Panc1 (cell line): ENCODE measurements at regions not wholly inside any gene's neighbourhood (a gene's known extent, or its start where the extent isn't known, plus 50 kb on each side); places are given as distances from the start of the nearest gene placed in this dataset.

Source experiments
- ATAC-seq: fragments of 200-7000 bp; cut with Tn5 transposase; 2 replicates; pipeline ENCODE4 v1.9.1; 2020; ENCODE audit warnings: mild to moderate bottlenecking, moderate library complexity
- BruUV-seq: library from RNA; stranded (reverse); fragments of 400-500 nt; replicated peaks from 2 replicates; lab custom pipeline; 2021; lab: Mats Ljungman, UMichigan
- CTCF ChIA-PET: fragments of 300-600 bp; sonication (Branson Sonifier 250); formaldehyde crosslinking; loops from one replicate; lab custom pipeline; 2022; ENCODE audit warnings: antibody characterized with exemption; lab: Charles Lee
- POLR2A ChIA-PET: fragments of 300-600 bp; sonication (Branson Sonifier 250); formaldehyde crosslinking; loops from one replicate; lab custom pipeline; 2022; ENCODE audit warnings: antibody characterized with exemption; lab: Charles Lee
- DNase-seq: peaks from one replicate; pipeline ENCODE4 v3.0.0-alpha.2; 2010; ENCODE audit warnings: low read depth, low spot score
- H3K27ac ChIP-seq: 2 replicates; pipeline ENCODE4 v1.5.1; 2011; ENCODE audit warnings: mild to moderate bottlenecking, low read length, inconsistent platforms
- H3K27me3 ChIP-seq: fragments of 200-500 bp; sonication (Bioruptor generic); 2 replicates; pipeline ENCODE4 v1.6.0; 2014; ENCODE audit warnings: low read length, inconsistent platforms; ENCODE audit not compliant: control insufficient read depth, insufficient read depth
- H3K36me3 ChIP-seq: fragments of 200-500 bp; sonication (Bioruptor generic); 2 replicates; pipeline ENCODE4 v1.5.1; 2014; ENCODE audit warnings: inconsistent platforms, mild to moderate bottlenecking, low read length, moderate library complexity; ENCODE audit not compliant: control insufficient read depth, insufficient read depth
- H3K4me1 ChIP-seq: 2 replicates; pipeline ENCODE4 v1.5.1; 2011; ENCODE audit warnings: inconsistent platforms, mild to moderate bottlenecking, low read length, moderate library complexity; ENCODE audit not compliant: control insufficient read depth, insufficient read depth
- H3K4me3 ChIP-seq, 2 experiments: 2 replicates each; pipeline ENCODE4 v1.5.1; 2011 to 2012; ENCODE audit warnings: low read depth in 2 of 2, low read length in 2 of 2, mild to moderate bottlenecking in 2 of 2, inconsistent platforms in 1 of 2, moderate library complexity in 1 of 2
- H3K9me3 ChIP-seq: fragments of 200-500 bp; sonication (Bioruptor generic); 2 replicates; pipeline ENCODE4 v1.5.1; 2014; ENCODE audit warnings: low read depth, mild to moderate bottlenecking, inconsistent platforms, low read length, moderate library complexity; ENCODE audit not compliant: control insufficient read depth, insufficient read depth
- POLR2AphosphoS5 ChIP-seq: IDR thresholded peaks from 2 replicates; pipeline ENCODE4 v1.6.1; 2012; ENCODE audit warnings: mild to moderate bottlenecking, low read depth, low read length, moderate library complexity
- SIN3A ChIP-seq: IDR thresholded peaks from 2 replicates; pipeline ENCODE4 v1.6.1; 2012; ENCODE audit warnings: low read depth, mild to moderate bottlenecking, low read length, moderate library complexity, borderline replicate concordance; ENCODE audit not compliant: insufficient read depth
- TCF7L2 ChIP-seq: IDR thresholded peaks from 2 replicates; pipeline ENCODE4 v1.6.1; 2011; ENCODE audit warnings: mild to moderate bottlenecking, low read depth, low read length, inconsistent platforms
- in situ Hi-C: cut with HindIII; loops from 2 replicates; pipeline ENCODE4 v1.10.0; 2016; ENCODE audit warnings: low sequenced_read_pairs, low pct_unique_long_range_greater_than_20kb
- intact Hi-C: fragments of 100-400 bp; cut with micrococcal nuclease; formaldehyde crosslinking; loops from one replicate; pipeline ENCODE4 v1.10.0; 2022; ENCODE audit not compliant: unreplicated experiment
- TF ChIP-seq, protein P1 (sequence below), 2 experiments: IDR thresholded peaks; 2 replicates each; pipeline ENCODE4 v1.6.1; 2011 to 2012; ENCODE audit warnings: low read depth in 2 of 2, control low read depth in 1 of 2, low read length in 1 of 2, mild to moderate bottlenecking in 1 of 2, moderate library complexity in 1 of 2; ENCODE audit not compliant: insufficient read depth in 1 of 2
- TF ChIP-seq, protein P2 (sequence below): fragments of 450-650 bp; IDR thresholded peaks from 2 replicates; pipeline ENCODE4 v1.5.1; 2017; ENCODE audit warnings: mild to moderate bottlenecking

DNA sequence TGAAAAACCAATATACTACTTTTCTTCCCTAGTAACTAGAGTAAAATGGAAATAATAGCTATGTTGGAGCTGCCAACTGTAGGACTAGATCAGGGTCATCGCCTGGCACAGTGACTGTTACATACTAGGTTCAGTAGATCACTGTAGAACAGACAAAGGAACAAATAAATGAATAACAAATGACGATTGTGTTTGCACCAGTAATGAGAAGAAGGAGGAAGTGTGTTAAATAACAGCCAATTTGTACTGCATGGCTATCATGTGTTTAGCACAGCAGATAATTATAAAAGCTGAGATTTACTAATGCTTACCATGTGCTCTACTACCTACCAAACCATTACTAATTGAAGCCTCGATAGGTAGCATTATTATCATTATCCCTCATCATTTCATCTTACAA lies 85.3 kb upstream of the FXR1 start:
- ATAC-seq = no peak
- Histone ChIP-seq H3K4me1 (no peaks in the 10 kb centered on the region), H3K9me3 (no peaks in the 10 kb centered on the region), H3K4me3 (no peak overlapping the region), H3K27ac (no peak overlapping the region), H3K36me3 (no peaks in the 10 kb centered on the region), H3K27me3 (peaks cover 2% of the 10 kb centered on the region; the same call in 1 of the 2 replicates)
- in situ Hi-C loops = no loop called here
- POLR2A ChIA-PET = no interaction called here
- no peak for DNase-seq
- TF ChIP-seq, protein P1, sequence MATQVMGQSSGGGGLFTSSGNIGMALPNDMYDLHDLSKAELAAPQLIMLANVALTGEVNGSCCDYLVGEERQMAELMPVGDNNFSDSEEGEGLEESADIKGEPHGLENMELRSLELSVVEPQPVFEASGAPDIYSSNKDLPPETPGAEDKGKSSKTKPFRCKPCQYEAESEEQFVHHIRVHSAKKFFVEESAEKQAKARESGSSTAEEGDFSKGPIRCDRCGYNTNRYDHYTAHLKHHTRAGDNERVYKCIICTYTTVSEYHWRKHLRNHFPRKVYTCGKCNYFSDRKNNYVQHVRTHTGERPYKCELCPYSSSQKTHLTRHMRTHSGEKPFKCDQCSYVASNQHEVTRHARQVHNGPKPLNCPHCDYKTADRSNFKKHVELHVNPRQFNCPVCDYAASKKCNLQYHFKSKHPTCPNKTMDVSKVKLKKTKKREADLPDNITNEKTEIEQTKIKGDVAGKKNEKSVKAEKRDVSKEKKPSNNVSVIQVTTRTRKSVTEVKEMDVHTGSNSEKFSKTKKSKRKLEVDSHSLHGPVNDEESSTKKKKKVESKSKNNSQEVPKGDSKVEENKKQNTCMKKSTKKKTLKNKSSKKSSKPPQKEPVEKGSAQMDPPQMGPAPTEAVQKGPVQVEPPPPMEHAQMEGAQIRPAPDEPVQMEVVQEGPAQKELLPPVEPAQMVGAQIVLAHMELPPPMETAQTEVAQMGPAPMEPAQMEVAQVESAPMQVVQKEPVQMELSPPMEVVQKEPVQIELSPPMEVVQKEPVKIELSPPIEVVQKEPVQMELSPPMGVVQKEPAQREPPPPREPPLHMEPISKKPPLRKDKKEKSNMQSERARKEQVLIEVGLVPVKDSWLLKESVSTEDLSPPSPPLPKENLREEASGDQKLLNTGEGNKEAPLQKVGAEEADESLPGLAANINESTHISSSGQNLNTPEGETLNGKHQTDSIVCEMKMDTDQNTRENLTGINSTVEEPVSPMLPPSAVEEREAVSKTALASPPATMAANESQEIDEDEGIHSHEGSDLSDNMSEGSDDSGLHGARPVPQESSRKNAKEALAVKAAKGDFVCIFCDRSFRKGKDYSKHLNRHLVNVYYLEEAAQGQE (IDR thresholded peaks at IDR 0.05; ENCODE audit: insufficient read depth in 1 of 2, low read depth in 2 of 2, low read length in 1 of 2) = no peak
- TF ChIP-seq, protein P2, sequence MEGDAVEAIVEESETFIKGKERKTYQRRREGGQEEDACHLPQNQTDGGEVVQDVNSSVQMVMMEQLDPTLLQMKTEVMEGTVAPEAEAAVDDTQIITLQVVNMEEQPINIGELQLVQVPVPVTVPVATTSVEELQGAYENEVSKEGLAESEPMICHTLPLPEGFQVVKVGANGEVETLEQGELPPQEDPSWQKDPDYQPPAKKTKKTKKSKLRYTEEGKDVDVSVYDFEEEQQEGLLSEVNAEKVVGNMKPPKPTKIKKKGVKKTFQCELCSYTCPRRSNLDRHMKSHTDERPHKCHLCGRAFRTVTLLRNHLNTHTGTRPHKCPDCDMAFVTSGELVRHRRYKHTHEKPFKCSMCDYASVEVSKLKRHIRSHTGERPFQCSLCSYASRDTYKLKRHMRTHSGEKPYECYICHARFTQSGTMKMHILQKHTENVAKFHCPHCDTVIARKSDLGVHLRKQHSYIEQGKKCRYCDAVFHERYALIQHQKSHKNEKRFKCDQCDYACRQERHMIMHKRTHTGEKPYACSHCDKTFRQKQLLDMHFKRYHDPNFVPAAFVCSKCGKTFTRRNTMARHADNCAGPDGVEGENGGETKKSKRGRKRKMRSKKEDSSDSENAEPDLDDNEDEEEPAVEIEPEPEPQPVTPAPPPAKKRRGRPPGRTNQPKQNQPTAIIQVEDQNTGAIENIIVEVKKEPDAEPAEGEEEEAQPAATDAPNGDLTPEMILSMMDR = no peak
- TF ChIP-seq SIN3A = no peak
- no peak for TF ChIP-seq POLR2AphosphoS5
- no peak for TF ChIP-seq TCF7L2
- intact Hi-C loops = no loop called here
- no TSS peak for BruUV-seq
- CTCF ChIA-PET = interaction anchor here (0.7 kb wide), 1 partner anchor 1178 kb away, joined by 4 read pairs; no protein-coding TSS in a partner anchor

DNA sequence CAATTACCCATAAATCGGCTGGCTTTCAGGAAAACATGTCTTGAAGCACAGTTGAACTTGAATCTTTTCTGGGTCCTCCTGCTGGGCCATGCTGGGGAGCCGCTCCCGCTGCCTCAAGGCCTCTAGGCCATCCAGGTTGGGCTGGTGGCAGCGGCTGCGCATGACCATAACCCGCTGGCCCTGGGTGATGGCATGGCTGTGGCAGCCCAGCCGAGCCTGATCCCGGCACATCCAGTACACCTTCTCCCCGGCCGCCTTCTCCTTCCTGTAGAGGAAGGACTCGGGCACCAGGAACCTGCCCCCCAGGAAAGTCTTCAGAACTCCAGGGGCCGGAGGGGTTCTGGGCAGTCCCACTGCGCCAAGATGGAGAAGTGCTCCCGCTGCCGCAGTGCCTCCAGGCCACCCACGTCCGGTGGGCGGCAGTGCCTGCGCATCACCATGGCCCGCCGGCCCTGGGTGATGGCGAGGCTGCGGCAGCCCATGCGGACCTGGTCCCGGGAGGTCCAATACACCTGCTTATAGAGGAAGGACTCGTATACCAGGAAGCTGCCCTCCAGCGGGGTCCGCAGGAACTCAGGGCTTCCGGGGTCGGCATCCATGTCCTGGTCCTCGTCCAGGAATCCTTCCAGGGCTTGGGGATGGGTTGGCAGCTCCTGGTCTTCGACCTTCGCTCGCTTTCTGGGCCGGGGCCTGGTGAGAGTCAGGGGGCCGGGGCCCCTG lies 84.3 kb upstream of the FXR1 start:
- H3K36me3 ChIP-seq = no peaks in the 10 kb centered on the region
- peaks cover 4% of the 10 kb centered on the region for H3K27me3 ChIP-seq
- TF ChIP-seq, protein P1 (IDR thresholded peaks at IDR 0.05; ENCODE audit: insufficient read depth in 1 of 2, low read depth in 2 of 2, low read length in 1 of 2) = no peak
- TF ChIP-seq, protein P2 = no peak
- TF ChIP-seq POLR2AphosphoS5 (no peak), TCF7L2 (no peak), SIN3A (no peak)
- intact Hi-C loops = no loop called here
- ATAC-seq (0 out of 2 replicates have a peak, but pooled peaks have one; percentile 21), DNase-seq (no peak)
- in situ Hi-C loops = no loop called here
- no peaks in the 10 kb centered on the region for H3K4me1 ChIP-seq
- H3K27ac ChIP-seq = no peak overlapping the region
- ChIA-PET CTCF (no interaction called here), POLR2A (no interaction called here)
- no peaks in the 10 kb centered on the region for H3K9me3 ChIP-seq
- H3K4me3 ChIP-seq = no peak overlapping the region
- BruUV-seq = no TSS peak
